K562 (cell line): ENCODE measurements at regions not wholly inside any gene's neighbourhood (a gene's known extent, or its start where the extent isn't known, plus 50 kb on each side); places are given as distances from the start of the nearest gene placed in this dataset.

Experiments used
- ATAC-seq: fragments of 200-7000 bp; cut with Tn5 transposase; 3 replicates; pipeline ENCODE4 v1.9.1; 2020; ENCODE audit warnings: moderate library complexity
- BruUV-seq: library from RNA; stranded (reverse); fragments of 400-500 nt; replicated peaks from 2 replicates; lab custom pipeline; 2021; lab: Mats Ljungman, UMichigan
- CTCF ChIA-PET: fragments of 300-600 bp; formaldehyde crosslinking; extraction: SDS; loops from one replicate; lab custom pipeline; 2021; ENCODE audit warnings: low intra/inter-chr PET ratio; lab: Yijun Ruan, JAX
- POLR2A ChIA-PET: fragments of 300-600, 350-650 bp; sonication (Branson Sonifier 250); formaldehyde crosslinking; extraction: SDS; loops from one replicate; lab custom pipeline; 2021; ENCODE audit warnings: antibody characterized with exemption, inconsistent platforms; lab: Yijun Ruan, JAX
- DNase-seq, 4 experiments: peaks; one replicate each; pipeline versions ENCODE4 v3.0.0 to v3.0.0-alpha.2; 2011 to 2018; ENCODE audit warnings: low spot score in 3 of 4, mixed read lengths in 3 of 4; ENCODE audit errors: extremely low read depth in 1 of 4
- FAIRE-seq: peaks from 2 replicates; lab custom pipeline; 2011; peaks lifted over from hg19 to GRCh38; lab: Jason Lieb, UNC
- H2AFZ ChIP-seq: 2 replicates; pipeline ENCODE4 v1.6.0; 2011; ENCODE audit warnings: low read depth, low read length, control low read depth, inconsistent platforms
- H3K27ac ChIP-seq: fragments of 200-600 bp; 3 replicates; pipeline ENCODE4 v1.8.0; 2011; ENCODE audit warnings: low read depth, mild to moderate bottlenecking, control low read depth, inconsistent platforms, low read length, moderate library complexity, mixed read lengths; ENCODE audit errors: extremely low read depth
- H3K27me3 ChIP-seq, 2 experiments: fragments of 300-600 bp in 1 of 2; 2 replicates in 1 of 2; 3 replicates in 1 of 2; pipeline versions ENCODE4 v1.6.0 to v1.8.0; 2011; ENCODE audit warnings: inconsistent platforms in 2 of 2, low read length in 2 of 2, mild to moderate bottlenecking in 1 of 2, mixed read lengths in 1 of 2, moderate library complexity in 1 of 2; ENCODE audit not compliant: control insufficient read depth in 2 of 2, insufficient read depth in 2 of 2
- H3K36me3 ChIP-seq: fragments of 300-600 bp; 3 replicates; pipeline ENCODE4 v1.8.0; 2011; ENCODE audit warnings: mild to moderate bottlenecking, low read length, inconsistent platforms; ENCODE audit not compliant: control insufficient read depth, insufficient read depth
- H3K4me1 ChIP-seq, 2 experiments: fragments of 200-600 bp in 1 of 2; replicated peaks in 1 of 2; 2 replicates in 1 of 2; 3 replicates in 1 of 2; pipeline versions ENCODE4 v1.5.1 to v1.8.0; 2011; ENCODE audit warnings: inconsistent platforms in 2 of 2, low read length in 2 of 2, mild to moderate bottlenecking in 1 of 2, mixed read lengths in 1 of 2, moderate library complexity in 1 of 2; ENCODE audit not compliant: control insufficient read depth in 2 of 2, insufficient read depth in 2 of 2
- H3K4me2 ChIP-seq: 2 replicates; pipeline ENCODE4 v1.6.1; 2011; ENCODE audit warnings: low read length, control low read depth, inconsistent platforms, mixed read lengths; ENCODE audit not compliant: insufficient read depth
- H3K4me3 ChIP-seq: fragments of 200-600 bp; sonication (generic), shearing (Covaris generic); 2 replicates; pipeline ENCODE4 v1.5.1; 2016; ENCODE audit warnings: control low read depth, inconsistent platforms
- H3K79me2 ChIP-seq: fragments of 200-600 bp; 3 replicates; pipeline ENCODE4 v1.8.0; 2011; ENCODE audit warnings: low read length, inconsistent platforms; ENCODE audit not compliant: control insufficient read depth, insufficient read depth
- H3K9ac ChIP-seq, 2 experiments: 2 replicates each; pipeline versions ENCODE4 v1.6.0 to v1.6.1; 2011; ENCODE audit warnings: low read depth in 2 of 2, low read length in 2 of 2, control low read depth in 1 of 2, inconsistent platforms in 1 of 2, mild to moderate bottlenecking in 1 of 2, mixed read lengths in 1 of 2; ENCODE audit not compliant: insufficient read depth in 1 of 2
- H3K9me1 ChIP-seq: one replicate; pipeline ENCODE4 v1.6.0; 2011; ENCODE audit warnings: inconsistent platforms, mild to moderate bottlenecking, low read length, moderate library complexity; ENCODE audit not compliant: control insufficient read depth, insufficient read depth
- H3K9me3 ChIP-seq: replicated peaks from 2 replicates; pipeline ENCODE4 v1.5.1; 2011; ENCODE audit warnings: low read depth, low read length, inconsistent platforms; ENCODE audit not compliant: control insufficient read depth, insufficient read depth
- H4K20me1 ChIP-seq: replicated peaks from 2 replicates; pipeline ENCODE4 v1.6.1; 2011; ENCODE audit warnings: low read length, inconsistent platforms, mixed read lengths; ENCODE audit not compliant: control insufficient read depth, insufficient read depth
- CBX2 ChIP-seq: fragments of 200-600 bp; sonication (generic); IDR thresholded peaks from one replicate; pipeline ENCODE4 v1.6.1; 2012; ENCODE audit warnings: mild to moderate bottlenecking, low read length, inconsistent platforms; ENCODE audit not compliant: insufficient read depth, poor library complexity, severe bottlenecking
- CGGBP1 ChIP-seq: fragments of 250-450 bp; sonication (Bioruptor Pico); IDR thresholded peaks from 2 replicates; pipeline ENCODE4 v1.9.0; 2021; ENCODE audit warnings: mild to moderate bottlenecking
- CTCFL ChIP-seq: IDR thresholded peaks from 2 replicates; pipeline ENCODE4 v1.6.1; 2011; ENCODE audit warnings: borderline replicate concordance, low read depth, mild to moderate bottlenecking, moderate library complexity, low read length; ENCODE audit not compliant: insufficient read depth, poor library complexity, severe bottlenecking
- CXXC5 ChIP-seq: fragments of 250-450 bp; sonication (Bioruptor Pico); IDR thresholded peaks from 2 replicates; pipeline ENCODE4 v1.8.0; 2022; ENCODE audit warnings: inconsistent platforms, mild to moderate bottlenecking, moderate library complexity
- DEAF1 ChIP-seq: fragments of 450-650 bp; formaldehyde crosslinking; IDR thresholded peaks from 2 replicates; pipeline ENCODE4 v1.4.0; 2020; ENCODE audit warnings: mild to moderate bottlenecking, moderate library complexity
- DNMT1 ChIP-seq: fragments of 450-650 bp; IDR thresholded peaks from 2 replicates; pipeline ENCODE4 v1.6.1; 2016; ENCODE audit warnings: antibody characterized with exemption, mild to moderate bottlenecking
- EHMT2 ChIP-seq: fragments of 450-650 bp; IDR thresholded peaks from 2 replicates; pipeline ENCODE4 v1.6.1; 2018; ENCODE audit warnings: antibody characterized with exemption
- ETS2 ChIP-seq: IDR thresholded peaks from 2 replicates; pipeline ENCODE4 v1.6.1; 2016; ENCODE audit warnings: borderline replicate concordance, missing genetic modification characterization, mild to moderate bottlenecking, moderate library complexity, missing compliant biosample characterization; ENCODE audit not compliant: poor library complexity, severe bottlenecking
- MAFG ChIP-seq: fragments of 450-650 bp; conservative IDR thresholded peaks from 2 replicates; pipeline ENCODE4 v1.6.1; 2016; ENCODE audit warnings: missing genetic modification characterization, missing compliant biosample characterization
- MYNN ChIP-seq, 2 experiments: sonication (generic); formaldehyde crosslinking in 1 of 2; IDR thresholded peaks; 2 replicates each; pipeline versions ENCODE4 v1.5.0 to v1.6.1; 2016 to 2020; ENCODE audit warnings: antibody characterized with exemption in 1 of 2, missing genetic modification reagents in 1 of 2
- NCOR1 ChIP-seq: fragments of 450-650 bp; IDR thresholded peaks from 2 replicates; pipeline ENCODE4 v1.6.1; 2016; ENCODE audit warnings: mild to moderate bottlenecking, moderate library complexity
- NFRKB ChIP-seq: fragments of 450-650 bp; IDR thresholded peaks from 2 replicates; pipeline ENCODE4 v1.6.1; 2016; ENCODE audit warnings: low read depth
- SRF ChIP-seq, 2 experiments: fragments of 250-450, 450-650 bp in 1 of 2; sonication (Bioruptor Pico) in 1 of 2; sonication (generic) in 1 of 2; formaldehyde crosslinking; IDR thresholded peaks; 2 replicates each; pipeline versions ENCODE4 v1.5.0 to v1.5.1; 2020 to 2022; ENCODE audit warnings: mild to moderate bottlenecking in 1 of 2, missing genetic modification reagents in 1 of 2
- TCF3 ChIP-seq: sonication (generic); formaldehyde crosslinking; IDR thresholded peaks from 2 replicates; pipeline ENCODE4 v1.4.0; 2020; ENCODE audit warnings: mild to moderate bottlenecking, missing genetic modification reagents
- ZNF57 ChIP-seq: fragments of 450-650 bp; formaldehyde crosslinking; IDR thresholded peaks from 2 replicates; pipeline ENCODE4 v1.4.0; 2020; ENCODE audit warnings: mild to moderate bottlenecking, moderate library complexity
- ZNF589 ChIP-seq: fragments of 200-800 bp; sonication (Bioruptor generic); IDR thresholded peaks from 2 replicates; pipeline ENCODE4 v1.6.1; 2016; ENCODE audit warnings: low read depth, missing genetic modification characterization, missing compliant biosample characterization
- ZNF655 ChIP-seq: fragments of 250-450 bp; sonication (Bioruptor Pico); IDR thresholded peaks from 2 replicates; pipeline ENCODE4 v1.5.0; 2021
- ZNF668 ChIP-seq: fragments of 250-450 bp; sonication (Bioruptor Pico); IDR thresholded peaks from 2 replicates; pipeline ENCODE4 v1.8.0; 2022; ENCODE audit warnings: mild to moderate bottlenecking, inconsistent platforms
- ZNF79 ChIP-seq: fragments of 250-450 bp; sonication (Bioruptor Pico); IDR thresholded peaks from 2 replicates; pipeline ENCODE4 v1.4.0; 2020; ENCODE audit warnings: low read depth, mild to moderate bottlenecking, moderate library complexity
- WGBS: fragments of 100-300 bp; shearing (Covaris generic); methylation state at CpG from one replicate; pipeline ENCODE4 v1.1.6; 2016; ENCODE audit warnings: low coverage, mixed read lengths; ENCODE audit not compliant: insufficient coverage; ENCODE audit errors: missing lambda C conversion rate; 5-methylcytosine and 5-hydroxymethylcytosine counted together
- in situ Hi-C: fragments of 300-500 bp; cut with MboI; formaldehyde crosslinking; loops from 4 replicates; pipeline ENCODE4 v1.15.0; 2018; ENCODE audit warnings: inconsistent platforms, mixed read lengths
- intact Hi-C: fragments of 100-400 bp; cut with micrococcal nuclease; formaldehyde crosslinking; loops from 2 replicates; pipeline ENCODE4 v1.14.2; 2022

GRCh38 chr6:91788501-91788900, 1201.6 kb upstream of the MAP3K7 start:
- no peak overlapping the region for H3K4me2 ChIP-seq
- ATAC-seq (no peak), FAIRE-seq (no peak), DNase-seq (no peak)
- intact Hi-C loops (no loop called here), in situ Hi-C loops (no loop called here)
- BruUV-seq: no TSS peak
- H2AFZ ChIP-seq: no peak overlapping the region
- no peaks in the 10 kb centered on the region for H3K9me1 ChIP-seq
- H3K27ac ChIP-seq: no peak overlapping the region
- no peak overlapping the region for H3K9ac ChIP-seq
- H3K79me2 ChIP-seq: no peaks in the 10 kb centered on the region
- no peak overlapping the region for H3K4me3 ChIP-seq
- no peaks in the 10 kb centered on the region for H3K36me3 ChIP-seq
- no peaks in the 10 kb centered on the region for H3K9me3 ChIP-seq
- CTCF ChIA-PET: no interaction called here
- no peaks in the 10 kb centered on the region for H3K27me3 ChIP-seq
- H3K4me1 ChIP-seq: no peaks in the 10 kb centered on the region
- H4K20me1 ChIP-seq: no peaks in the 10 kb centered on the region
- no peak for TF ChIP-seq CBX2
- no peak for TF ChIP-seq MYNN (IDR thresholded peaks at IDR 0.05)
- TF ChIP-seq MYNN (CRISPR knock-in tag; IDR thresholded peaks at IDR 0.05): no peak
- TF ChIP-seq TCF3: no peak
- no peak for TF ChIP-seq SRF (CRISPR knock-in tag; IDR thresholded peaks at IDR 0.05)
- TF ChIP-seq NCOR1: no peak
- TF ChIP-seq CGGBP1 (CRISPR knock-in tag): no peak
- no peak for TF ChIP-seq ZNF79
- no peak for TF ChIP-seq DEAF1 (CRISPR knock-in tag)
- TF ChIP-seq CXXC5: no peak
- no peak for TF ChIP-seq DNMT1
- no peak for TF ChIP-seq CTCFL
- no peak for TF ChIP-seq ETS2 (tag)
- no peak for TF ChIP-seq ZNF655 (CRISPR knock-in tag)
- no peak for TF ChIP-seq EHMT2
- TF ChIP-seq ZNF668 (CRISPR knock-in tag): no peak
- TF ChIP-seq MAFG (tag): no peak
- no peak for TF ChIP-seq ZNF589 (CRISPR knock-in tag)
- no peak for TF ChIP-seq NFRKB
- TF ChIP-seq ZNF57 (CRISPR knock-in tag): no peak
- POLR2A ChIA-PET: no interaction called here
- 0% methylated on average over 2 of the region's 2 CpGs for WGBS
